CD4-positive, alpha-beta T cell treated with Interleukin-4 for 4 hours (primary cell): ENCODE measurements at regions not wholly inside any gene's neighbourhood (a gene's known extent, or its start where the extent isn't known, plus 50 kb on each side); places are given as distances from the start of the nearest gene placed in this dataset.

Experiments
- DNase-seq: peaks from one replicate; pipeline ENCODE4 v3.0.0-alpha.2; 2020

DNA sequence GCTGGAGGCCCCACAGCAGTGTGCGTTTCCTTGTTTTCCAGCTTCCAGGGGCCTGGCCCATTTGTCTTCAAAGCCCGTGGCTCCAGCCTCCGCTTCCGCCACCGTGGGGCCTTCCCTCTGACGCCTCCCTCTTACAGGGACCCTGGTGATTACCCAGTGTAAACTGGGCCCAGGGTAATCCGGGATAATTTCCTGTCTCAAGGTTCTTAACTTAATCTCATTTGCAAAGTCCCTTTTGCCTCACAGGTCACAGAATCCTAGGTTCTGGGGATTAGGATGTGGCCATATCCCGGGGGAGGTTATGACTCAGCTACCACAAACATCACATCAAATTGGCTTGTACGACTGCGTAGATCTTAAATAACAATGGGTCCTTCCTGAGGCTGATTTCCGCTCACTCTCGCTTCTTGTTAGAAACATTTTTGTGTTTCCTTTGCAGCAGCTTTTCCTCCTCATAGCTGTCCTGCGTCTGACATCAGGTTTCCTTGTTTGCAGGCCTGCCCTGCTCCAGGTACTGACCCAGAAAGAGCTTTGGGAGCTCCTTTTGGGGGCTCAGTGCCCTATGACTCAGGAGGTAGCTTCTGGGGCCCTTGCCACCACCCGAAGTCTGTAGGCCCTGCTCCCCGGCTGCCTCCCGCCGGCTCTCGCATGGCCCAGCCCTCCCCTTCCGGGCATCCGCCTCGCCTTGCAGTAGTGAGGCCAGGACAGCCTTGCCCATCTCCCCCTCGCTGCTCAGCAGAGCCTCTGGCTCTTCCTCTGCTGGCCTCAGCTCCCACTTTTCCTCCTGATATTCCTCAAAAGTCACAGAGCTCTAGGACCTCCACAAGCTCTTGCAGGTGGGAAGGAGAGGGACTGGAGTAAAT lies 100.5 kb downstream of the ERMARD start:
- no peak for DNase-seq

DNA sequence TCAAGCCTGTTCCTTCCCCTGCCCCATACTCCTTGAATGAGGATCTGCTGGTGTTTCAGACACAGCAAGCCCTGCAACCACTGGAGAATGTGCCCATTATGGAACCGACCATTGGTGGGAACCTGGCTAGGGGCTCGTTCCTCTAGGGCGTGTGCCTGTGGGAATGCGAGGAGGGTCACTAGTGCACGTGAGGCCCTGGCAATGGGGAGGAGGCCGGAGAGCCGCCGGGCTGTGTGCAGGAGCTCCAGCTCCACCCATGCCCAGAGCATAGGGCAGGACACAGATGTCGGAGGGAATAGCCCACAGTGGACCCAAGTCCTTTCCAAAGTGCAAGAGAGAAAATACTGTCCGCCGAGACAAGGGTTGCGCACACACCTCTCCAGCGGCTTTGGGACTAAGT lies 99.3 kb downstream of the ERMARD start:
- DNase-seq = no peak

DNA sequence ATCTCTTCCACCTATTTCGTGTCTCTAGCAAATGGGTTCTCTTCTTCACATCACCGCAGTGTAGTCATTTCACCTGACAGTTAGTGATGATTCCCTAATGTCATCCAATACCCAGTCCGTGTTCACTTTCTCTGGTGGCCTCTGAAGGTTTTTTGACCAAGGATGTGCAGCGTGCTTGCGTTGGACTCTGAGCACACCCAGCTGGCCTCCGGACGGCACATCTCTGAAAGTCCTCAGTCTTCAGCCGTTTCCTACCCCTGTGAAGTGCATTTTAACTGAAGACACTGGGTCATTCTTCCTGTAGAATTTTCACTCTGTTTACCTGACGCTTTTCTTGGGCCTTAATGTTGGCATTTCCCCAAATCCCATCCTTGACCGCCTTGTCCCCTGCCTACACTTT lies 98.7 kb downstream of the ERMARD start:
- DNase-seq = no peak

DNA sequence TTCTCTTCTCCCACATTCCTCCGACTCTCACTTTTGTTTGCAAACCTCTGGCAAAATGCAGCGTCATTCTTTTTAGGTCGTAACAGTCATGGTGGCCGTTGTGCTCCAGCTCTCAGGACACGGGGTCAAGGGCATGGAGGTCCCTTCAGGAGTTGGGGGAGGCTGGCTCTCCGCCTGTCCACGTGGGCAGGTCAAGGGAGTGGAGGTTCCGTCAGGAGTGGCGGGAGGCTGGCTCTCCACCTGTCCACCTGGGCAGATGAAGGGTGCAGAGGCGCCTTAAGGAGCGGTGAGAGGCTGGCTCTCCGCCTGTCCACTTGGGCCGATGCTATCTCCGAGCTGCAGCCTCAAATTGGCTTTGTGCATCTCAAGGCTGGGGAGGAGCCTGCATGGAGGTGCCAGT lies 98.0 kb downstream of the ERMARD start:
- DNase-seq = no peak

DNA sequence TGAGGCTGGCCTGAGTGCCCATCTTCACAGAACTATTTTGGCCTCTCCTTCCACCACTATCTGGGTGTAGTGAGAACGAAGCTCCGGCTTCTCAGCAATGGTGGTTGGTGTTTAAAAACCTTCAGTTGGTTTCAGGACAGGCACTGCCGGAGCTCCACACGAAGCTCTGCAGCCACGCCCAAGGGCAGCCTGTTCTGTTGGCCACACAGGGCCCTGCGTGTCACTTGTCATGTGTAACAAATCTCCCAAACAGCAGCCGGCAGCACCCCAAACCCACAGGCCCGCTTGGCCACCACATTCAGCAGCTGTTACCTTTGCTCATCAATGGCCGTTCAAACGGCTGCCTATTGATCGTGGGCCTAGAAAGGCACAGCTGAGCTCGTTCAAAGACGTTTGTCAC lies 97.5 kb downstream of the ERMARD start:
- DNase-seq = no peak

DNA sequence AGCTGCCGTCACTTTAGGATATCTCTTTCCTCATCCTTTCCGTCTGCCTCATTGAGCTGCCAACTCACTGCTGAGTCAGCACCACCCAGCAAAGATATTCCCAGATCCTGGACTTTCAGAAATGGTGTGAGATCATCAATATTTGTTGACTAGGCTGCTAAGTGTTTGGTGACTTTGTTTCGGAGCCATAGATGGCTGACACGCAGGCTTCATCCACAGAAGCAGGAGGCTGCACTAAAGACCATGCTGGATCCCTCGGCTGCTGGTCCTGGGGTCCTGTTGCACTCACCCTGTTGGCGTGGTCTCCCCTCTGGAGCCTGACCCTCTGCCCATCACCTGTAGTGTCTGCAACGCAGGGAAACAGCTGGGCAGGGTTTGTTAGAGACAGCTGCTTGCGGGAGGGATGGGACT lies 96.5 kb downstream of the ERMARD start:
- no peak for DNase-seq

DNA sequence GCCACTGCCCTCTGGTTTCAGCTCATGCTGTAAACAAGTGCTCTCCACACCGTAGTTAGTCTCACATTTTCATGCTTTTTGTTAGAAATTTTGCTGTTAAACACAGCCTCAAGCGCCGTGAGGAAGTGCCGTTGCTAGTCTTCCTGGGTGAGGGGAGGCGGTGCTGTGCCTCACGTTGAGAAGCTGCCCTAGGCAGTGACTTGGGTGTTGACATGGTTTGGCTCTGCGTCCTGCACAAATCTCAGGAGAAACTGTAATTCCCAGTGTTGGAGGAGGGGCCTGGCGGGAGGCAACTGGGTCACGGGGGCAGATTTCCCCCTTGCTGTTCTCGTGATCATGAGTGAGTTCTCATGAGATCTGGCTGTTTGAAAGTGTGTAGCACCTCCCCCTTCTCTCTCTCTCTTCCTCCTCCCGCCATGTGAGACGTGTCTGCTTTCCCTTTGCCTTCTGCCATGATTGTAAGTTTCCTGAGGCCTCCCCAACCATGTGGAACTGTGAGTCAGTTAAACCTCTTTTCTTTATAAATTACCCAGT lies 95.8 kb downstream of the ERMARD start:
- no peak for DNase-seq

DNA sequence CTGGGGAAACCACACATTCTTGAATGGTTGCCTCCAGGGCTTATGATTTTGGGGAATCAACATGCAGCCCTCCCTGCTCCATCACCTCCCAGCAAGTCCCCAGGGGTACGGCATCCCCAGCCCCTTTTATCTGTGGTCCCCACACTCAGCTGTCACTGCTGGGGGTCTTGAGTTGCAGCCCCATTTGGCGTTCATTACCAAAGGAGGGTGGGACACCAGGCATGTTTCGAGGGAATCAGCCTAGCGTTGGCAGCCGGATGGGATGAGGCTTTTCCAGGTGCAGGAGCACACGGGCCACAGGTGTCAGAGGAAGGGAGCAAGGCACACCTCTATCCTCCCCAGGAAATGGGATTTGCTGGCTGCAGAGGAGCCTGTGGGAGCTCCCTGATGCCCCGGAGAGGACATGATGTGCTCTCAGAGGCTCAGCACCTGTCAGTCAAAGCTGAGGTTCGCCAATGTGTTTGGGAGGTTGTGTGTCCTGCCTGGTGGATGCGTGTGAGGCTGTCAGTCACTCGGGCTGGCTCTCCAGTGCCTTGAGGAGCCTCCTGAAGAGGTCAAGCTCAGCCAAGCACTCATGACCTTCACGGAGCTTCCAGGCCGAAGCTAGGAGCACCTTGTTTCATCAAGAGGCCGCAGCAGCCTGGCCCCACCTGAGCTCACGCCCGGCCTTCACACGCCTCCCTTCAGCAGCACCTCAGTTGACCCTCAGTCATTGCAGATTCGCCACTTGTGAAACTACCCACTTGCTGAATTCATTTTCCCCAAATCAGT lies 95.0 kb downstream of the ERMARD start:
- DNase-seq = no peak

DNA sequence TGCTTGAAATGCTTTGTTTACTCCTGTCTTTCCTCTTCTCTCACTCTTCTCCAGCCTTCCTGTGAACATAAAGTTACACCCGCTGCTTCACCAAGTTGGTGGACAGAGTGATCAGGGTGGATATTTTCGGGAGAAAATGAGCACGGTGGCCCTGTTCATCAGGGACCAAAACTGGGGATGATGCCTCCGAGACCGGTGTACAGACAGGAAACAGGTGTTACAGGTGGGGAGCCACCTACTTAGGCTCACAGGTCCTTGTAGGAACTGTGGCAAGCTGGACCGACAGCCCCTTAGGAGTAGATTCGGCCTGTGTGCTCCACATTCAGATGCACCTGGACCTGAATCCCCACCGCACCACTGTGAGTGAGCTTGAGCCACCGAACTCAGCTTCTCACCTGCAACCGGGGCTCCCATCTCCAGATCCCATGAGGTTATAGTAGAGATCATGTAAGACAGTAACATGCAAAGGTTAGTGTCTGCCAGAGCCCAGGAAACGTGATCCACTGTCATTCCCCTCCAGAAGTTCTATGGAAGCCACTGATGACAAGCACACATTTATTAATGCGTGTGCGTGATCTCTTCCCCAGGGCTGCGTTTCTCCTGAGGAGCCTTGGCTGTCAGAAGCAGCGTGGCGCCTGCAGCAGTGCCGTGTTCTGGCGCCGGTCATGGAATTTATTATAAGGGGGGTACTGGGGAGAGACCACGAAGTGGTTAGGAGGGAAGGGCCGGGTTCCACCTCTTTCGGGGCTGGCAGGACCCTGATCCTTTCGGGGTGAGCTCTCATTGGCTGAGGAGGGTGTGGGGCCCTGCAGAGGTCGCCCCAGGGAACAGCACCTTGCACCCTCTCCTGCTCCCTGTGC lies 94.2 kb downstream of the ERMARD start:
- no peak for DNase-seq

DNA sequence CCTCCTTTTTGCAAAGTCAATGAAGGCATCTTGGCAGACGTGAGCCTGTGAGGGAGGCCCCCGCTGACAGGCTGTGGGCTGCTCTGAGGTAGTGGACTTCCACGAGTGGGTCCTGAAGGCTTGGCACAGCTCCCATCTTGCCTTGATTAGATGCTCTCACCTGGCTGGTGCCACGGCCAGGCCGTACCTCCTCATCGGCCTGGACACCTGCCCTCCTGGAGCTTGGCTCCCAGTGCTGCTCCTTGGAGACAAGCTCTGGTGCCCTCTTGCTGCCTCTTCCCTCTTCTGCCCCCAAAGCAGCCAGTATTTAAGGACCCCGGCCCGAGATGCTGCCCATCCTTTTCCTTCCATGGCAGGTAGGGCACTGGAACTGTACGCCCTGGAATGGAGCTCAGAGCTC lies 93.5 kb downstream of the ERMARD start:
- DNase-seq = no peak

DNA sequence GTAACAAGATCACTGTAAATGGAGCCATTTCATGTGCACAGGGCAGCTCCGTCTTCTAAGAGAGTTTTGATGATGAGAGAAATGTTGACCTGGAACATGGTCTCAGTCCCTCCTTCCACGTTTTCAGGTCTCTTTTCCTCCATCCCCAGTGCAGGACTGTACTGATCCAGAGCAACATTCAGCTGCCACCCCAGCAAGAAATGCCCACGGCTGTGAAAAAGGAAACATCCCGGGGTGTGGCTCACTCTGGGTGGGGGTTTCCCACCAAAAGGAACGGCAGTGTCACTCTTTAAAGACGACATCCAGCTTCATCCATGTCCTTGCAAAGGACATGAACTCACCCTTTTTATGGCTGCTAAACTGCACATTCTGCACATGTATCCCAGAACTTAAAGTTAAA lies 92.6 kb downstream of the ERMARD start:
- DNase-seq = no peak

DNA sequence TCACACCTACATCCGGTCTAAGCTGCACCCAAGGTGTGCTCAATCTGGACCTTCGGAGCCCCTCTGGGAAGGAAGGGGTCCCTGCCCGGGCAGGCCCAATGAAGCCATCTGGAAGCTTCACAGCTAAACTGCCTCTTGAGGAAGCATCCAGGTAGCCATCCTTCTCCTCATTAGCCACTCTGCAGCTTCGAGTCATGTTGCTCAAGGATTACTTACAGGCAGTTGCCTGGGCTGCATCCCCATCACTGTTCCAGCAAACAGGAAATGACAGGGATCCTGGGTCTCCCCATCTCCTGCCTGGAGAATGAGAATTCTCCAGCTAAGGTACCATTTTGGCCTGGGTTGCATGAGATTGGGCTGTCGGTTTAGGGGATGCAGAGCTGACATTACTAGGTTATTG lies 91.7 kb downstream of the ERMARD start:
- no peak for DNase-seq

DNA sequence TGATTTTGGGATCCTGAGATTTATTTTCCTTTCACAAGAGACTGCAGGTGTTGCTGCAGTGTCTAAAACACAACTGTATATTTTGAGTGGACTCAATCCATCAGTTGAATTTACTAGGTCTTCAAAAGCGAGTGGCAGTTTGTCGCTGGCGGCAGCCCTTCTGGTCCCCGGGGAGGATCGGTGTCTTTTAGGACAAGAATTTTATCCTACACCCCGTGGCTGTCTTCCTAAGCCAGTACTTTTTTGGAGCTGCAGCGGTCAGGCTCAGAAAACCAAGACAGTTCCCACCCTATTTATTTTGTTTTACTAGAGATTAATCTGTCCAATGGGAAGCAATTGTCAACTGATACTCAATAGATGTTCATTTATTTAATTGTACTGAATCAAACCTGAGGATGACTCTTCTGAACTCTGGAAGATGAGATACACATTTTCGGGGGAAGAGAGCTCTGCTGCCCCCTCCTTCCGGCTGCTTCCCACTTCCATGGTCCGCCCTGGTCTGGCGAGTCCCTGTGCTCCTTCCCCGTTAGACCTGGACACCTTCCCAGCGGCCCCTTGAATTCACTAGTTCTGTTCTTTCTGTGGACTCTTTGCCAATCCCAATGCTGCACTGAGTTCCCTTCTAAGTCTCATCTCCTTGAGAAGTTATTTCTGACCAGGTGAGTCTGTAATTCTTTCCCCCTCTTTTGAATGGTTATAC lies 90.6 kb downstream of the ERMARD start:
- DNase-seq = no peak

DNA sequence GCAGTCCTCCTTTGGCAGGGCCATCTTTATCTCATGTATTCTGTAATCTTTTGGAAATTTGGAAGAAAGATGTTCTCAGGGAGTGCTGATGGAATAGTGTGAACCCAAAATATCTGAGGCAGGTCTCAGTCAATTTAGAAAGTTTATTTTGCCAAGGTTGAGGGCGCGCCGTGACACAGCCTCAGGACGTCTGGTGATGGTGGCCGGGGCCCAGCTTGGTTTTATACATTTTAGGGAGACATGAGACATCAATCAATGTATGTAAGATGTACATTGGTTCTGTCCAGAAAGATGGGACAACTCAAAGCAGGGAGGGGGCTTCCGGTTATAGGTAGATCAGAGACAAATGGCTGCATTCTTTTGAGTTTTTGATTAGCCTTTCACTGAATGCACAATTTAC lies 89.8 kb downstream of the ERMARD start:
- no peak for DNase-seq

DNA sequence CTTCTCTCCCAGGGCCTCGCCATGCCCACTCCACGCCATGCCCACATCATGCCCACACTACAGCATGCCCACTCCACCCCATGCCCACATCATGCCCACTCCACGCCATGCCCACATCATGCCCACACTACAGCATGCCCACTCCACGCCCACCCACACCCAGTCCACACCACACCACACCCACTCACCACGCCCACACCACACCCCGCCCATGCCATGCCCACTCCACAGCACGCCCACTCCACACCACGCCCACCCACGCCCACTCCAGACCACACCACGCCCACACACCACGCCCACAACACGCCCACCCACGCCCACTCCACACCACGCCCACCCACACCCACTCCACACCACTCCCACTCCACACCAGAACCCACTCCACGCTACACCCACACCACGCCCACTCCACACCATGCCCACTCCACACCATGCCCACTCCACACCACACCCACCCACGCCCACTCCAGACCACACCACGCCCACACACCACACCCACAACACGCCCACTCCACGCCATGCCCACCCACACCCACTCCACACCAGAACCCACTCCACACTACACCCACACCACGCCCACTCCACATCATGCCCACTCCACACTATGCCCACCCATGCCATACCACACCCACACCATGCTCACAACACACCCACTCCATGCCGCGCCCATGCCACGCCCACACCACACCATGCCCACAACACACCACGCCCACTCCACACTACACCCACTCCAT lies 88.6 kb downstream of the ERMARD start:
- no peak for DNase-seq

DNA sequence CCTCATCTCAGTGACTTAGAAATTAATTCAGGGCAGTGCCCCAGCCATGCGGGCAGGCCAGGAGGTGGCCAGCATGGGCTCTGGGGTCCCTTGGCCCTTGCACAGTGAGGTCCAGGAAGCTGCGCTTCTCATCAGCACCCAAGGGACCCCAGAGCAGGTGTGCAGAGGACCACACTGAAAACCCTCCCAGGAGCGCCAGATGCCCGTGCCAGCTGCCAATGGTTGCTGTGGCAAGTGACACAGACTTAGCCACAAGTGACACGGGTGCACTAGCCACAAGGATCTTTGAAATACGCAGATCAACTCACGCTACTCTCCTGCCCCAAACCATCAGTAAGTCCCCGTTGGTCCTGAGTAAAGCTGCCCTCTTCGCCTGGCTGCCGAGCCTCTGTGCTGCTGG lies 88.1 kb downstream of the ERMARD start:
- DNase-seq = no peak

DNA sequence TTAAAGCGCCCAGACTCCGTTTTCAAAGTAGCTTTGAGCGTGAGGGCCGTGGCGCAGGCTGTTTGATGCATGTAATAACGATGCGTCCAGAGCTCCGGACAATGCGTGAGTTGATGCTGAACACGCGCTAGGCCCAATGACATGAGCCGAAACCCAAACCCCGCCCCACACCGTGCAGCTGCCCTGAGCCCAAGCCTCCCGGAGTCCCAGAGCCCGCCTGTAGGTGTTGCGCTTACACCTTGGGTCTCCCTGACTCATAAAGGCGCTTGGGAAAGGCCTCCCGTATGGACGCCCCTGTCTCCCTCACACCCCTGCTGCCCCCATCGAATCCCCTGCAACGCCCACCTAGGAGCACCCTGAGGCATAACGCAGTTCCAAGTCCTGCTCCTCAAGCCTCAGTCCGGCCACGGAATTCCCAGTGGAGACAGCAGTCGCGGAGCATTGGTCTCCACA lies 87.6 kb downstream of the ERMARD start:
- no peak for DNase-seq

DNA sequence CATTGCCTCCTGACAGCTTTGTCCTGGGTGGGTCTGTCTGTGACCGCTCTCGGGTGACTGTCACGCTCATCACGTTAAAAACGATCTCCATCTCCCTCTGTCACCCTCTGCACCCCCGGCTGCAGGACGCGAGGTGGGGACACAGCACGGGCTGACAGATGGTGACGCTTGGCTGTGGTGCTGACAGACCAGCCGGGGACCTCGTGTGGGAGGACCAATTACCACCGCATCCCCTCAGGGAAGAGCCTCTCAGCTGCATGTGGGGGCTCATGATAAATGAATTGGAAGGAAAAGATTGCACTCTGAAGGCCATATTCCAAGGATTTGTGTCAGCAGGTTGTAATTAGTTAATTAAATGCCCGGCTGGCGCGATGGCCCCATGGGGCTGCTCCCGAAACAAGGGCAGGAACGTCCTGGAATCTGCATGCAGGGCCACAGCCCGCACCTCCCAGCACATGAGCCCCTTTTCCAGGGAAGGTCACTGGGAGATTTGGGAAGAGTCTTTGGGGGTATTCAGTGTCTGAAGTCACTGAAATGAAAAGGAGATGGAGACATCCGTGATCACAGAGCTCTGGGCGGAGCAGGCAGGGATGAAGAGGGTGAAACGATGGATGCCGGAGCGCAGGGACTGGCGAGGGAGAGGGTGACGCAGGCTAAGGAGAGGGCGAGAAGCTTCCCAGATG lies 87.1 kb downstream of the ERMARD start:
- DNase-seq = no peak

DNA sequence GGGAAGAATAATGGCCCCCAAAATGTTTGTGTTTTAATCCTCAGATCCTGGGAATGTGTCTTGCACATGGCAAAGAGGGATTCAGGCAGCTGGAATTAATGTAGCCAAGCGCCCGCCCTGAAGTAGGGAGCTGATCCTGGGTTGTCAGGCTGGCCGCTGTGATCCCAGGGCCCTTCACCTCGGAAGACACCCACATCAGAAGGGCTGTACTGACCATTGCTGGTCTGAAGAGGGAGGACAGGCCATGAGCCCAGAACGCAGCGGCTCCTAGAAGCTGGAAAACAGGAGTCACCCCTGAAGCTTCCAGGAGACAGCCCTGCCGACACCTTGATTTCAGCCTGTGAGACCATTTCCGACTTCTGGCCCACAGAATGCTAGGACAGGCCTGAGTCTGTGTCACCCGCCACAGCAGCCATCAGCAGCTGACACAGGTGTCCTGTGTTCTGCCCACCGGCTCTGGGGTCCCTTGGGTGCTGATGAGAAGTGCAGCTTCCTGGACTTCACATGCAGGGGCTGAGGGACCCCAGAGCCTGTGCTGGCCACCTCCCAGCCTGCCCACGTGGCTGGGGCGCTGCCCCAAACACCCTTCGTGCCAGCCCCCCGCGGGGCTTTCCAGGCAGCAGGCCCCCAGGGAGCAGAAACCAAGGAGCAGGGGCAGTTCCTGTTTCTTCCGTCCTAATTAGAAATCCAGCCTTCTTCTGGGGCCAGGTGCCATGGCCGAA lies 86.3 kb downstream of the ERMARD start:
- DNase-seq = no peak

DNA sequence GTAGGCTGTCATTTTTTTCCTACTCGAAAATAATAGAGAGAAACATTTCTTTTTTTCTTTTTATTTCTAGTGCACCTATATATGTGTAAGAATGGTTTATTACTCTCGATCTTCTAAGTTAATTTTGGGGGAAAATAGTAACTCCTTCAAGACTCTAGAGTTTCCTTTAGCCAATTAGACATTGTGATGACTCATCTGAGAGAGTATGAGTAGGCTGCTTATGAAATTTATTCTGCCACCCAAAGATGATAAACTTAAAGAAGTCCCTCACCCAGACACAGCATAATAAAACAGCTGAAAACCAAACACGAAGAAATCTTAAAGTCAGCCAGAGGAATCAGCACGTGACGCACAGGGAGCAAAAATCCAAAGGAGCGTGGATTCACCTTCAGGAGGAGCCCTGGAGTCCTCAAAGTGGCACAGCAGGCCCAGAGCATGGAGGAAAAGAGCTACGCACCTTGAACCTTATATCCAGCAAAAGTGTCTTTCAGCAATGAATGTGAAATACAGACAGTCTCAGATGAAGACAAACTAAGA lies 81.9 kb downstream of the ERMARD start:
- DNase-seq = no peak
